ENCODE measurements at regions not wholly inside any gene's neighbourhood (a gene's known extent, or its start where the extent isn't known, plus 50 kb on each side); places are given as distances from the start of the nearest gene placed in this dataset.

- no peak for DNase-seq (ENCODE audit: low read depth)
- TF ChIP-seq CTCF (conservative IDR thresholded peaks at IDR 0.05; ENCODE audit: low read length): no peak
- no peak overlapping the region for H3K4me3 ChIP-seq (ENCODE audit: low read length)
Observed at GRCh38 chr2:192357217-192357616, 162.5 kb upstream of the TMEFF2 start.

- no peak for TF ChIP-seq CTCF (conservative IDR thresholded peaks at IDR 0.05; ENCODE audit: low read length)
- no peak for DNase-seq (ENCODE audit: low read depth)
- H3K4me3 ChIP-seq (ENCODE audit: low read length): no peak overlapping the region
Observed at GRCh38 chr2:192354512-192355244, 159.9 kb upstream of the TMEFF2 start.

GRCh38 chr2:192347542-192347941, 152.8 kb upstream of the TMEFF2 start:
- no peak for TF ChIP-seq CTCF (conservative IDR thresholded peaks at IDR 0.05; ENCODE audit: low read length)
- no peak overlapping the region for H3K4me3 ChIP-seq (ENCODE audit: low read length)
- no peak for DNase-seq (ENCODE audit: low read depth)

- no peak for TF ChIP-seq CTCF (conservative IDR thresholded peaks at IDR 0.05; ENCODE audit: low read length)
- DNase-seq (ENCODE audit: low read depth): no peak
- H3K4me3 ChIP-seq (ENCODE audit: low read length): no peak overlapping the region
Observed at GRCh38 chr2:192345287-192345686, 150.6 kb upstream of the TMEFF2 start.

- TF ChIP-seq CTCF (conservative IDR thresholded peaks at IDR 0.05; ENCODE audit: low read length): no peak
- DNase-seq (ENCODE audit: low read depth): no peak
- H3K4me3 ChIP-seq (ENCODE audit: low read length): no peak overlapping the region
Observed at GRCh38 chr2:192333642-192334041, 138.9 kb upstream of the TMEFF2 start.

GRCh38 chr2:192328297-192328696, 133.6 kb upstream of the TMEFF2 start:
- no peak for TF ChIP-seq CTCF (conservative IDR thresholded peaks at IDR 0.05; ENCODE audit: low read length)
- H3K4me3 ChIP-seq (ENCODE audit: low read length): no peak overlapping the region
- DNase-seq (ENCODE audit: low read depth): no peak

GRCh38 chr2:192327576-192327975, 132.8 kb upstream of the TMEFF2 start:
- no peak for DNase-seq (ENCODE audit: low read depth)
- no peak for TF ChIP-seq CTCF (conservative IDR thresholded peaks at IDR 0.05; ENCODE audit: low read length)
- no peak overlapping the region for H3K4me3 ChIP-seq (ENCODE audit: low read length)
